ENCODE measurements at regions not wholly inside any gene's neighbourhood (a gene's known extent, or its start where the extent isn't known, plus 50 kb on each side); places are given as distances from the start of the nearest gene placed in this dataset.

DNA sequence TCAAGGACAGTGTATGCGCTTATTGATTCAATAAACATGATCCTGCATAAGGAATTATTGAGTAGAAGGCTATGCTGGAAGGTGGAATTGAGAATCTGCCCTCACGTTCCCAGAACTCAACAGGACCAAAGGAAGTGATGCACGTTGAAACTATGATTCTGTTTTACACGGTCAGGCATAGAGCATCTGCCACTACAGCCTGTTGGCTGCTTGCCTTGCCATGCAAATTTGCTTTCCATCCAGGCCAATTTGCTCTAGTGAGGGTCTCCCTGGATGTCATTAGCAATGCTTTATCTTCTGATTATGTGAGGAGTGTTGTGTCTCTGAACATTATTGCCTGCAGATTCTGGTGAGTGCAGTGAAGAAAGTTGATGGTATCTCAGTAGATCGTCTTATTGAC is 132.9 kb downstream of the ADRA2A start:
- Mint-ChIP-seq H3K27me3 (peaks cover 4% of the 10 kb centered on the region), H3K4me1 (no peaks in the 10 kb centered on the region), H3K4me3 (no peak overlapping the region), H3K36me3 (ENCODE audit: low read depth) (no peaks in the 10 kb centered on the region), H3K9me3 (no peaks in the 10 kb centered on the region), H3K27ac (no peak overlapping the region)
- POLR2A ChIA-PET = no interaction called here
- no peak for DNase-seq
- CTCF ChIA-PET = interaction anchor here (0.7 to 1.5 kb wide), 2 partner anchors 133 to 159 kb away, joined by 3 read pairs; partner anchors contain the start of gene ADRA2A

DNA sequence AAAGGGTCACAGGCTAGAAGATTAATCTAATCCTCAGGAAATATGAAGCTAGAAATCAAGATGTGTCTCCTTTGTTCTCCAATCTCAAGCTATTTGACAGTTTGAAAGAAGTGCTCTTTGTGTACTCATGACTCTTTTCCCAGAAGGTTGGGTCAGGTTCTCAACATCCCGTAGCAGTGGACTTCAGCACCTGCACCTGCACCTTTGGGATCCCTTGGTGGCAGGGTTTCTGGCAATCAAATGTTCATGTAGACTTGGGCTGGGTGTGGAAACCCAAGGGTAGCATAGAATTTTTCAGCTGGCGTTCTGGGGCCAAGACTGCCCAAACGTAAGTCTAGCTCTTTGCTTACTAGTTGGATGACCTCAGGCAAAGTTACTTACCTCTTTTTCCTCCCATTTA is 134.4 kb downstream of the ADRA2A start:
- H3K36me3 Mint-ChIP-seq (ENCODE audit: low read depth) = no peaks in the 10 kb centered on the region
- H3K27me3 Mint-ChIP-seq = peaks cover 4% of the 10 kb centered on the region
- POLR2A ChIA-PET = no interaction called here
- H3K27ac Mint-ChIP-seq = no peak overlapping the region
- no peak for DNase-seq
- no peaks in the 10 kb centered on the region for H3K4me1 Mint-ChIP-seq
- CTCF ChIA-PET = interaction anchor here (1.0 kb wide), 1 partner anchor 12 kb away, joined by 3 read pairs; no protein-coding TSS in a partner anchor
- no peak overlapping the region for H3K4me3 Mint-ChIP-seq
- H3K9me3 Mint-ChIP-seq = no peaks in the 10 kb centered on the region

DNA sequence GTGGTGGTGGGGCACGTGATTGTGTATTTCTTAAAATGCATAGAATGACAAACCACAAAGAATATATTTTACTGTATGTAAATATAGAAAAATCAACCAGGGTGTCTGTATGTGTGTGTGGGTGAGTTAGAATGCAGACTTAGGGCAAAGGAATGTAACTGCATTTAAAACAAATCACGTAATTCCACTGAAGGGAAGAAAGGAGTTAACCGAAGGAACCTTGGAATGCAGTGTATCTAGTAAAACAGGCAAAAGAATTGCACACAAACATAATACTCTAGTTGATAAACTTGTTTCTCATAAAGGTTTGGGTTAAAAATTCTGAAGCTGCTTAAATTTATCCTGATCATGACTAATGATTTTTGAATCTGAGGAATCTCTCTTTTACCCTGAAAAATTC is 134.9 kb downstream of the ADRA2A start:
- H3K9me3 Mint-ChIP-seq = no peaks in the 10 kb centered on the region
- no peaks in the 10 kb centered on the region for H3K4me1 Mint-ChIP-seq
- no peak for DNase-seq
- POLR2A ChIA-PET = no interaction called here
- no peak overlapping the region for H3K4me3 Mint-ChIP-seq
- CTCF ChIA-PET = no interaction called here
- peaks cover 5% of the 10 kb centered on the region for H3K27me3 Mint-ChIP-seq
- H3K27ac Mint-ChIP-seq = no peak overlapping the region
- H3K36me3 Mint-ChIP-seq (ENCODE audit: low read depth) = no peaks in the 10 kb centered on the region

DNA sequence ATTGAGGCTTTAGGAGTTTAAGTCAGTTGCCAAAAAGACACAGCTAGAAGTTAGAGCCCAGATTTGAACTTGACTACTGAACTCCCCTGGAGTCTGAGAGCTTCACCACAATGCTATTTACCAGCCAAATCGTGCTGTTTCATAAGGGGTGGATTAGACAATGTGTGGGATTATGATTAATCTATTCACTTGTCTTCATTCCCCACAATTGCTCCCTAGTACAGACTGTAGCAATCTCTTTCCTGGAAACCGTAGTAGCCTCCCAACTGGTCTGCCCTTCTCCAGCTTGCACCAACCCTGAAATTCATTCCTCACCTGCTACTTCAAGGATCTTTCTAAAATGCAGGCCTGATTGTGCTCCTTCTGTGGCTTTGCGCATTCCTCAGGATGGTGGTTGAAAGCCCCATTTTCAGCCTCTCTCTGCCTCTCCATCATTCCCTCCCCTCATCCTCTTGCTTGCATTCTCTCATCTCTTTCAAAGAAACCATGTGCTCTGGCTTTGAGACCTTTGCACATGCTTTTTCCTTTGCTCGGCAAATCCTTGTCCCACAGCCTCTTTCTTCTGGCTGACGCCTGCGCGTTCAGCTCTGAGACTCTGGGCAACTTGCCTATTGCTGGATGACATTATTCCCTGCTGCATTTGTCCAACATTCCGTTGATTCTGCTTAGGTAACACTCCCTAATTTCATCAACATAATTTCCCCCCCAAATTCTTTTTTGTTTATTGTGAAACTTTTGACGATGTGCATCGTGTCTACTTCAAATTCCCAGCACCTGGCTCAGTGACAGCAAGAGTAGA is 145.1 kb downstream of the ADRA2A start:
- H3K36me3 Mint-ChIP-seq (ENCODE audit: low read depth) = no peaks in the 10 kb centered on the region
- no peak overlapping the region for H3K4me3 Mint-ChIP-seq
- H3K4me1 Mint-ChIP-seq = no peaks in the 10 kb centered on the region
- no peak for DNase-seq
- ChIA-PET CTCF (no interaction called here), POLR2A (no interaction called here)
- H3K9me3 Mint-ChIP-seq = no peaks in the 10 kb centered on the region
- H3K27ac Mint-ChIP-seq = no peak overlapping the region
- H3K27me3 Mint-ChIP-seq = peaks cover 23% of the 10 kb centered on the region

DNA sequence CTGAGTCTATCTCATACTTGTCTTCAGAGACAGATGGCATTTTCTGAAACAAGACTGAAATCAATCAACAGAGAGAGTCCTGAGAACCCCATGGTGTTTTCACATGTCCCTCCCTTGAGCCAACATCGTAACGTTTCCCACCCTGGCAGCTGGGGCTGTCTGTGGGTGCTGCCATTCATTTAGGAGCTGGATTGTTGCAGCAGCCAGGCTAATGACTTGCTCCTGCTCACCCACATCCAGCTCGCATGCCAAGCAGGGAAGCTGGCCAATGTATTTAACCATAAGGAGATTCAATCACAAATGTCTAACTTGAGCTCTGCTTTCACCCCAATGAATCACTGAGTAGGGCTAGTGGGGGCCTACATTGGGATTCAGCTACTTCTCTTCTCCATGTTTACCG is 146.1 kb downstream of the ADRA2A start:
- DNase-seq = no peak
- Mint-ChIP-seq H3K27ac (no peak overlapping the region), H3K36me3 (ENCODE audit: low read depth) (no peaks in the 10 kb centered on the region), H3K27me3 (peaks cover 21% of the 10 kb centered on the region), H3K9me3 (no peaks in the 10 kb centered on the region), H3K4me1 (no peaks in the 10 kb centered on the region), H3K4me3 (no peak overlapping the region)
- CTCF ChIA-PET = no interaction called here
- POLR2A ChIA-PET = no interaction called here

DNA sequence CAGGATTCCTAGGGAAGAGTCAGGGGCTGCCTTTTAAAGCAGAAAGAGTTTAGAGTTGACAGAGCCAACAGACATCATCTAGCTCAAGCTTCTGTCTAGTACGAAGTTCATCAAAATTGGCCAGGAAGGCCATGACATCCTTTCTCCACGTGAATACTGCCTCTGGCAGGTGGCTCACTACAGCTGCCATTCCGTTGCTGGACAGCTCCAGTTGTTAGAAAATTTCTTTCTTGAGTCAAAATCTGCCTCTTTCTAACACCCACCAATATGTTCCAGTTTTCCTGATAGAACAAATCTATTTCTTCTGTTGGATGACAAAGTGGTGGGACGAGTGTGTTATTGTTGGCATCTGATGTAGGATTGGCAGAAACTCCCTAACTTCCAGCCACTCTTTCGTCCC is 154.9 kb downstream of the ADRA2A start:
- DNase-seq = no peak
- H3K36me3 Mint-ChIP-seq (ENCODE audit: low read depth) = no peaks in the 10 kb centered on the region
- H3K27me3 Mint-ChIP-seq = peaks cover 2% of the 10 kb centered on the region
- H3K4me1 Mint-ChIP-seq = no peaks in the 10 kb centered on the region
- peaks cover 3% of the 10 kb centered on the region for H3K9me3 Mint-ChIP-seq
- no peak overlapping the region for H3K4me3 Mint-ChIP-seq
- POLR2A ChIA-PET = no interaction called here
- CTCF ChIA-PET = no interaction called here
- H3K27ac Mint-ChIP-seq = no peak overlapping the region

DNA sequence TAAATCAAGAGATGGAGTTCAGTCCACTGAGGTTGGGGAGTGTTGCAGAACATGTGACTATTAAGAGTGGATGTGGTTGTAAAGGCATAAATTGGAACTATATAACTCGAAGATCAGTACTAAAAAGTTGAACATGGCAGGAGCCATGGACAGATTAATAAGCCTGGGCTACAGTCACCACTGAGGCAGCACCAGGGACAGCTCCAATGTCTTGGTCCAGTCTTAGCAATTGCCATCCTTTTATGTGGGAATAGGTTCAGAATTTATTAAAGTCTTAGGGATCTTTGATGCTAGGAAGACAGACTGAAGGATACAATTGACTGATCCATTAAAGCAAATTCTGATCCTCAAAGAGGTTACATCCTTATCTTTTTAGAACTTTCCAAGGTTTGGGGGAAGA is 156.6 kb downstream of the ADRA2A start:
- Mint-ChIP-seq H3K27ac (no peak overlapping the region), H3K27me3 (peaks cover 3% of the 10 kb centered on the region), H3K36me3 (ENCODE audit: low read depth) (no peaks in the 10 kb centered on the region), H3K4me1 (no peaks in the 10 kb centered on the region), H3K9me3 (peaks cover 2% of the 10 kb centered on the region), H3K4me3 (no peak overlapping the region)
- no peak for DNase-seq
- POLR2A ChIA-PET = no interaction called here
- CTCF ChIA-PET = no interaction called here

DNA sequence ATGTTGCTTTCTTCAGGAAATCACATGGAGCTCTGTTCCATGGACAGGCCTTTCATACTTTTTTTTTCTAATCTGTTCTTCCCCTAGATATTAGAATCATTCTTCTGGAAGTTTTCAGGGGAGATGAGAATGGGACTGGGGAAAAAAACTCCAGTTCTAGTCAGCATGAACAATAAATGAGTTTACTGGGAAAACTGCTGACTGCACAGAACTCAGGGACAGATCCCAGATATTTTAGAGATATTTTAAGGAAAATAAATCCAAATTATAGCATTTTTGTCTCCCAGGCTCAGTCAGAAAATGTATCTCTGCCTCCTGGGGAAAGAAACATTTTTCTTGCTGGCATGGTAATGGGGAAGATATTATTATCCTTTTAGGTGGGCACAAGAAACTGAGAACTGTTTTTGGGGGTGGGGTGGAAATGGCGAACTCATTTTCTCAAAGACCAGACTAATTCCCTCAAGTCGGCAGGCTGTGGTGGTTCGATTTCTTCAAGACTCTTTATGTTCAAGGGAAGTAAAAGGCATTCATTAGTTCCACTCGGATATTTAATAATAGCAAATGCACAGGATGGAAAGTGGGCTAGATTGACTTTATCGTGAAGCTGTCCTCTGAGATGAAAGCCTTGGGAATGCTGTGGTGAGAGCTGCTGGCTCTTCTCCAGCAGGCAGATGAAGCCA is 157.5 kb downstream of the ADRA2A start:
- Mint-ChIP-seq H3K27ac (no peak overlapping the region), H3K27me3 (peaks cover 5% of the 10 kb centered on the region), H3K4me1 (no peaks in the 10 kb centered on the region), H3K36me3 (ENCODE audit: low read depth) (no peaks in the 10 kb centered on the region), H3K4me3 (no peak overlapping the region), H3K9me3 (no peaks in the 10 kb centered on the region)
- CTCF ChIA-PET = no interaction called here
- no peak for DNase-seq
- POLR2A ChIA-PET = no interaction called here

DNA sequence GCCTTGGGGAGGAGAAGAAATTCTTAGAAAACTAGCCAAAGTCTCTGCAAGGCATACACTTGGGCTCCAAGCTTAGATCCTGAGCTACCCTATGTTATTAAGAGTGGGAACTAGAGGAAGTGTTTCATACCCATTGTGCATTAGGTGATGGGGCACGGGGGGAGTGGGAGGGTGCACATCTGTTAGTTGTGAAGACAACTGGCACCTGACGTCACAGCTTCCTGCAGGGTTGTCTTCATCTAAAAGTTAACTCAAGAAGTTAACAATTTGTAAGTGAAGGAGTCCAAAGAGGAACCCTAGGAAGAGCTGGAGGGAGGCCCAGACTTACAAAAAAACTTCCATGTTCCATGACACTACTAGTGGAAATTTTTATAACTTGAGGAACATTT is 158.1 kb downstream of the ADRA2A start:
- Mint-ChIP-seq H3K27ac (no peak overlapping the region), H3K27me3 (peaks cover 5% of the 10 kb centered on the region), H3K36me3 (ENCODE audit: low read depth) (no peaks in the 10 kb centered on the region), H3K9me3 (no peaks in the 10 kb centered on the region), H3K4me1 (no peaks in the 10 kb centered on the region), H3K4me3 (no peak overlapping the region)
- ChIA-PET POLR2A (no interaction called here), CTCF (no interaction called here)
- DNase-seq = no peak

DNA sequence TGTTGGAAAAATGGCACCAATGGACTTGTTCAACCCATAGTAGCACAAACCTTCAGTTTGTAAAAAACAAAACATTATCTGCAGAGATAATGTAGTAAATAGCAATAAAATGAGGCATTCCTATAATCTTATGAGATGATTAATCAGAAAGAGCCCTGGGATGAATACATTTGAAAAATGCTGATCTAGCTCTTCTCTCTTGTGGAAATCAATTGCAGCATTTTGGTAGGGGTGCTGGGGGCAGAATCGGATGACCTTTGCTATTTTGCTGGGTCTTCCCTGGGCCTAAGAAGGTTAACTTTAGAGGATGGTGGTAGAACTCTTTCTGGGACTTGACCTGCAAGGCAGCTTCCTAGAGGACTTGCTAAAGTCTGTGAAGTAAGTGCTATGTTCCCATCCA is 163.5 kb downstream of the ADRA2A start:
- Mint-ChIP-seq H3K36me3 (ENCODE audit: low read depth) (no peaks in the 10 kb centered on the region), H3K9me3 (no peaks in the 10 kb centered on the region), H3K27me3 (peaks cover 3% of the 10 kb centered on the region), H3K4me1 (no peaks in the 10 kb centered on the region), H3K4me3 (no peak overlapping the region), H3K27ac (no peak overlapping the region)
- ChIA-PET CTCF (no interaction called here), POLR2A (no interaction called here)
- no peak for DNase-seq

DNA sequence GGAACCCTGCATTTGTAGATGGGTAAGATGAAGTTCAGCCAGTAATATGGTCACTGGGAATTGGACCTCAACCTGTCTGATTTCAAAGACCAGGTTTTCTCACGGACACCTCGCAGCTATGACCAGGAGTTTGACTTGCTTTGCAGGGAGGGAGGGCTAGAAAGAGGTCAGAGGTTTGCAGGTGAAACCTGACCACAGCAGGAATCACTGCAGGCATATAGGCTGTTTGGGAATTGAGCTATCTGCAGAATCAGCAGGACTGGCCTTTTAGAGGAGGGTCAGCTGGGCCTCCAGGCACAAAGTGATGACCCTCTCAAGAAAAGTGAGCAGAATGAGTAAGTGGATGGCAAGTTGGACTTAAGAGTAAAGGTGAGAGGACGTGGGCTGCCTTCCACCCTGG is 166.3 kb downstream of the ADRA2A start:
- no peak for DNase-seq
- peaks cover 6% of the 10 kb centered on the region for H3K27me3 Mint-ChIP-seq
- ChIA-PET POLR2A (no interaction called here), CTCF (interaction anchor here (0.6 kb wide), 1 partner anchor 627 kb away, joined by 3 read pairs; no protein-coding TSS in a partner anchor)
- H3K4me1 Mint-ChIP-seq = no peaks in the 10 kb centered on the region
- H3K27ac Mint-ChIP-seq = no peak overlapping the region
- no peak overlapping the region for H3K4me3 Mint-ChIP-seq
- no peaks in the 10 kb centered on the region for H3K9me3 Mint-ChIP-seq
- H3K36me3 Mint-ChIP-seq (ENCODE audit: low read depth) = no peaks in the 10 kb centered on the region

DNA sequence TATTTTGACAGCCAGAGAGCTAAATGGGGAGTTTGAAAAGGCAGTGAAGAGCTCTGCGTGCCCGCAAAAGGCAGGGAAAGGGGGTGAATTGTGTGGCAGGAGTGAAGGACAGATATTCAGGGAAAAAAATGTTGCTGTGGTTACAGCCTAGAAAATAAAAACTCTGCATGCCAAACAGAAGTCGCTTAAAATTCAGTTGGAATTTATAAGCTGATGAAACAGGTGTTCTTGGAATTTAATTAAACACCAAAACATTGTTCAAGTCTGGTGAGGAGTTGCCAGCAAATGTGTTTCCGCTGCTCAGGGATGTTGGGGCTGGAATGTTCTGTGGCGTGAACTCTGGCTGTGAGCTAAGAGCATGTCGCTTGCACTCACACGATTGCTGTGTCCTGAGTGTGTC is 169.3 kb downstream of the ADRA2A start:
- ChIA-PET POLR2A (no interaction called here), CTCF (no interaction called here)
- Mint-ChIP-seq H3K4me1 (no peaks in the 10 kb centered on the region), H3K9me3 (no peaks in the 10 kb centered on the region), H3K4me3 (no peak overlapping the region), H3K36me3 (ENCODE audit: low read depth) (no peaks in the 10 kb centered on the region), H3K27ac (no peak overlapping the region), H3K27me3 (peaks cover 7% of the 10 kb centered on the region)
- no peak for DNase-seq

DNA sequence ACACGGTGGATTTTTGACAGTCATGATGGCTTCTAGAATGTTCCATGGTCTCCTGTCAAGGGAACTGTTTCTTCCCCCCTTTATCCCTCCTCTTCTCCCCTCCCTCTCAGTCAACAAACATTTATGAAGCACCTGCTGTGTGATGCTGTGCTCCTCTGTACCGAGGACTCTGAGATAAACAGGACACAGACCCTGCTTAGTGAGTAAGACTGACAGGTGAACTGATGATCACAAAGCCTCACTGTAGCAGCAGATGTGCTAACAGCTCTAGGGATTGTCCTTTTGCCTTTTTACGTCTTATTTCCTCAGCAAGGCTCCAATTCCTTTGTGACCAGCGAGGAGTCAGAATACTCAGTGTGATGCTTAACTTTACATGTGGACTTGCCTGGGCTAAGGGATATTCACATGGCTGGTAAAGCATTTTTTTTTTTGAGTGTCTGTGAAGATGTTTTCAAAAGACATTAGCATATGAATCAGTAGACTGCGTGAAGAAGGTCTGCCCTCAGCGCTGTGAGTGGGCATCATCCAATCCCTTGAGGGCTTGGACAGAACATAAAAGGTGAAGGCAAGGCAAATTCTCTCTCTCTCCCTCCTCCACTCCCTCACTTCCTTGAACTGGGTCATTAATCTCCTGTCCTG is 170.1 kb downstream of the ADRA2A start:
- ChIA-PET CTCF (no interaction called here), POLR2A (no interaction called here)
- peaks cover 7% of the 10 kb centered on the region for H3K27me3 Mint-ChIP-seq
- no peak overlapping the region for H3K27ac Mint-ChIP-seq
- H3K9me3 Mint-ChIP-seq = no peaks in the 10 kb centered on the region
- H3K4me1 Mint-ChIP-seq = no peaks in the 10 kb centered on the region
- no peaks in the 10 kb centered on the region for H3K36me3 Mint-ChIP-seq (ENCODE audit: low read depth)
- DNase-seq = no peak
- H3K4me3 Mint-ChIP-seq = no peak overlapping the region
